ENCODE measurements at regions not wholly inside any gene's neighbourhood (a gene's known extent, or its start where the extent isn't known, plus 50 kb on each side); places are given as distances from the start of the nearest gene placed in this dataset.
A peak's percentile ranks its signal among the peaks of the same experiment; 100 is the strongest.

DNA sequence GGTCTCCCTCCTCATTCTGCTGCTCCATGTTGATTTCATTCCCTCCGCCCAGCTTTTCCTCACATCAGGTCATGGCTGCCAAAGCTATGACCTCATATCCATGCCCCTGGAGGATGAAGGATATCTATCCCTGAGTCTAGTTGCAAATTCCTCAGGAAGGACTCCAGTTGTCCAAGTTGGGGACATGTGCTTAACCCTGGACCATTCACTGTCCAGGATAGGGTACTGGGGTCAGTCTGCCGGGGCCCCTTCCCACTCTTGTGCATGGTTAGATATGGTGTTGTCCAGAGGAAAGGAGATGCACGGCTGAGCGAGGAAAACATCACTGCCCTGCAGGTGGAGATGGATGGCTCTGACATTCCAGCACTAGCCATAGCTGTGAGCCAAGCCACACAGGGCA is 51.9 kb upstream of the COMTD1 start:
- Histone ChIP-seq H3K9me3 (peaks cover 0 to 6% (median 0%) of the 10 kb centered on the region in 4 donors), H3K4me3 (no peak overlapping the region), H3K4me1 (peaks cover 15 to 34% (median 18%) of the 10 kb centered on the region in 4 donors), H3K27ac (replicated peaks in 1 of 4) (no peak overlapping the region), H3K27me3 (no peaks in the 10 kb centered on the region), H3K36me3 (no peaks in the 10 kb centered on the region)
- WGBS, result 89% methylated on average over 4 of the region's 4 CpGs
- intact Hi-C loops (cut with DNase I), result no loop called here
- TF ChIP-seq EP300 (IDR thresholded peaks at IDR 0.05) (no peak), POLR2A (IDR thresholded peaks at IDR 0.05; ENCODE audit: low read depth) (no peak), POLR2AphosphoS5 (IDR thresholded peaks at IDR 0.05) (no peak)
- TF ChIP-seq, protein P1, sequence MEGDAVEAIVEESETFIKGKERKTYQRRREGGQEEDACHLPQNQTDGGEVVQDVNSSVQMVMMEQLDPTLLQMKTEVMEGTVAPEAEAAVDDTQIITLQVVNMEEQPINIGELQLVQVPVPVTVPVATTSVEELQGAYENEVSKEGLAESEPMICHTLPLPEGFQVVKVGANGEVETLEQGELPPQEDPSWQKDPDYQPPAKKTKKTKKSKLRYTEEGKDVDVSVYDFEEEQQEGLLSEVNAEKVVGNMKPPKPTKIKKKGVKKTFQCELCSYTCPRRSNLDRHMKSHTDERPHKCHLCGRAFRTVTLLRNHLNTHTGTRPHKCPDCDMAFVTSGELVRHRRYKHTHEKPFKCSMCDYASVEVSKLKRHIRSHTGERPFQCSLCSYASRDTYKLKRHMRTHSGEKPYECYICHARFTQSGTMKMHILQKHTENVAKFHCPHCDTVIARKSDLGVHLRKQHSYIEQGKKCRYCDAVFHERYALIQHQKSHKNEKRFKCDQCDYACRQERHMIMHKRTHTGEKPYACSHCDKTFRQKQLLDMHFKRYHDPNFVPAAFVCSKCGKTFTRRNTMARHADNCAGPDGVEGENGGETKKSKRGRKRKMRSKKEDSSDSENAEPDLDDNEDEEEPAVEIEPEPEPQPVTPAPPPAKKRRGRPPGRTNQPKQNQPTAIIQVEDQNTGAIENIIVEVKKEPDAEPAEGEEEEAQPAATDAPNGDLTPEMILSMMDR (IDR thresholded peaks at IDR 0.05), result no peak
- DNase-seq (ENCODE audit: extremely low spot score), result peak; percentile 37

DNA sequence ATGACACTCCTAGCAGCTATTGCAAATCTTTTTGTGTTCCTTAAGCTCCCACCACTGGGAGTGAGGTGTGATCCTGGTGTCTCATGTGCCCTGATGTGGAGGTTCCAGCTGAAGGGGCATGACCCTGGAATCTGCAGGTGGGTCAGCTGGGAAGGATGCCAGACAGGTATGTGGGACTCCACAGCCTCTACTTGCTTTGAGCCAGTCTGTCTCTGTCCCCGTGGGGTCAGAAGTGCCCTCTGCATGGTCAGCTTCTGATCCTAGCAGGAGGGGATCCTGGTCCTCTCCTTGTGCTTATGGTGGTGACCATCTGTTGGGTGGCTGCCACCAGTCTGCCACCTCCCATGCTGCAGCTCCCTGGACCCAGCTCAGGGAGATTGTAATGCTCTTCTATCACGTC is 51.1 kb upstream of the COMTD1 start:
- no peaks in the 10 kb centered on the region for H3K27me3 ChIP-seq
- H3K27ac ChIP-seq (replicated peaks in 1 of 4), result no peak overlapping the region
- TF ChIP-seq, protein P1 (IDR thresholded peaks at IDR 0.05), result no peak
- no peak for TF ChIP-seq POLR2A (IDR thresholded peaks at IDR 0.05; ENCODE audit: low read depth)
- no peak for TF ChIP-seq EP300 (IDR thresholded peaks at IDR 0.05)
- no peak for TF ChIP-seq POLR2AphosphoS5 (IDR thresholded peaks at IDR 0.05)
- H3K4me3 ChIP-seq, result no peak overlapping the region
- no peaks in the 10 kb centered on the region for H3K36me3 ChIP-seq
- intact Hi-C loops (cut with DNase I), result no loop called here
- H3K9me3 ChIP-seq, result peaks cover 0 to 6% (median 0%) of the 10 kb centered on the region in 4 donors
- DNase-seq (ENCODE audit: extremely low spot score), result peak; percentile 55
- peaks cover 15 to 31% (median 18%) of the 10 kb centered on the region in 4 donors for H3K4me1 ChIP-seq
- 94% methylated on average over 2 of the region's 2 CpGs for whole genome bisulfite sequencing

Data from esophagus muscularis mucosa (tissue), 4 donors.